Loucy (cell line): ENCODE measurements at regions not wholly inside any gene's neighbourhood (a gene's known extent, or its start where the extent isn't known, plus 50 kb on each side); places are given as distances from the start of the nearest gene placed in this dataset.

Source experiments
- CTCF ChIP-seq: fragments of 200-600 bp; sonication (generic); conservative IDR thresholded peaks from 2 replicates; pipeline ENCODE4 v1.5.1; 2014; ENCODE audit warnings: mild to moderate bottlenecking, antibody characterized with exemption, low read length
- EZH2phosphoT487 ChIP-seq: fragments of 200-600 bp; IDR thresholded peaks from 2 replicates; pipeline ENCODE4 v1.6.1; 2018; ENCODE audit warnings: antibody characterized with exemption, mild to moderate bottlenecking, moderate library complexity, borderline replicate concordance

GRCh38 chr13:109844396-109844795 lies 58.0 kb upstream of the IRS2 start:
- TF ChIP-seq CTCF (no peak), EZH2phosphoT487 (no peak)
